ENCODE measurements at regions not wholly inside any gene's neighbourhood (a gene's known extent, or its start where the extent isn't known, plus 50 kb on each side); places are given as distances from the start of the nearest gene placed in this dataset.

DNA sequence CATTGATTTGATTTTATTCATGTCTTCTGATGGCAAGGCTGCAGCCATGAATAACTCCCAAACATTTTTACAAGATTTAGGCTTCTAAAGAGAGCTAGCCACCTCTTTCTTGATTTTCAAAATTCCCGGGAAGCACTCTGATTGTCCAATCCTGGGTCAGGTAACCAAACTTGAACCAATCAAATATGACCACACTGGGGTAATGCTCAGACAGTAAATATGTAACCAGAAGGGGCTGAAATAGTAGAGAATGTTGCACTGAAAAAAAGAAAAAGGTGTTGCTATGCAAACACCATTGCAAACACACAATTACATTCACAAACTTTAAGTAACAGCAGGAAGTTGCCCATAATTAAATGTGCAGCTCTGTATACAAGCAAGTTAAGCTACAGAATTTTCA is 112.9 kb upstream of the IQCM start:
- DNase-seq (ENCODE audit: low read depth) = no peak

DNA sequence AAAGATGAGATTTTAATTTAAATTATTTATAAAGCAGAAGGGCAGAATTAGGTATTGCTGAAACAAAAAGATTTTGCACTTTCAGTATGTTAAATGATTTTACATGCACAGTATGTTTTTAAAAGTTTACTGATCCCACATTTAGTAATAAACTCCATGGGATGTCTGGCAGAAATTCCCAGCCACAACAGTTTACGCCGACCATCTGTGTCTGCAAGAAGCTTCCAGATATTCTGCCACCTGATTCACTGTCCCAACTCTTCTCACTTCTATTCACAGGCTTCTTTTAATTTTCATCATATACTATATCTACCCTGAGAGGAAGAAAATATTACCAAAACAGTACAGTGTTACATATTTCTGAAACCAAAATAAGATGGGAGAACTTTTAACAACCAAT is 115.8 kb upstream of the IQCM start:
- no peak for DNase-seq (ENCODE audit: low read depth)

DNA sequence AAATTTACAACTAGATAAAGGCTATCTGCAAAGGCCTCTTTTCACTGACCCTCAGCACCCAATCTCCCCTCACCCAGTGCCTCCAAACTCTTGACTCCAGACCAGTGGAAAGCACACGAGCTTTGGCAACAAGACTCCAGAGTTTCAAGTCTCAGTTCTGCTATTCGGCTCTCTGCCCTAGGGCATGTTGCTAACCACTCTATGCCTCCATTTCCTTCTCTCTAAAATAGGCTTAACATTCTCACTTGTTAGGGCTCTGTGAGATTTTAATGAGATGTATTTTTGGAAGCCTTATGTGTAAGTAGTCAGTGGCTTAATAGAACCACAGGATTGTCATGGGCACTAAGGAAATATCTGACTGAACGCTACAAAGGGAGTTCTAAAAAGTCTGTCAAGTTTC is 116.5 kb upstream of the IQCM start:
- DNase-seq (ENCODE audit: low read depth) = no peak

DNA sequence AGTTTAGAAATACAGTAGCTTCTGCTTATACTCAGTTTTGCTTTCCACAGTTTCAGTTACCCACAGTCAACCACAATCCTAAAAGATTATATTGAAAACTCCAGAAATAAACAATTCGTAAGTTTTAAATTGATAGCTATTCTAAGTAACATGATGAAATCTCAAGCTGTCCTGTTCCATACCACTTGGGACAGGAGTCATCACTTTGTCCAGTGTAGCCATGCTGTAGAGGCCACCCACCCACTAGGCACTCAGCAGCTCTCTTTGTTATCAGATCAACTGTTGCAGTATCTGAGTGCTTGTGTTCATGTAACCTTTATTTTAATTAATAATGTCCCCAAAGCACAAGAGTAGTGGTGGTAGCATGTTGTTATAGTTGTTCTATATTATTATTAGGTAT is 117.5 kb upstream of the IQCM start:
- DNase-seq (ENCODE audit: low read depth) = no peak

DNA sequence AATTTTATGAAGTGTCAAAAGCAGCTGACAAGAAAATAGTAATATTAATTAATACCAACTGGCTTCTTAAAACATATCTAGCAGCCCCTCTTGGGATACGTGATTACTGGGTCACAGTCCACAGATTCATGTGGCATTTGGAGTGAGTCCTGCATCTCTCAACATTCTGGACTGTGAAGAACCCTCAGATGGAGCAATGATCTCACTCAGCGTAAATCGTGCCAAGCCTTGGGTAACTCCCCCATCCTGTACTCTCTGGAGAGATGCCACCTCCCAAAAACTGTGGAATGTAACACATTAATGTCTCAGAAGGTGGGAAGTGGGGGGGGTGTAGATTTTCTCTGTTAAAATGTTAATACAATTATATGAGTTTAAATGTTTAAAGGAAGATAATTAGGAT is 118.2 kb upstream of the IQCM start:
- peak; percentile 21 for DNase-seq (ENCODE audit: low read depth)

DNA sequence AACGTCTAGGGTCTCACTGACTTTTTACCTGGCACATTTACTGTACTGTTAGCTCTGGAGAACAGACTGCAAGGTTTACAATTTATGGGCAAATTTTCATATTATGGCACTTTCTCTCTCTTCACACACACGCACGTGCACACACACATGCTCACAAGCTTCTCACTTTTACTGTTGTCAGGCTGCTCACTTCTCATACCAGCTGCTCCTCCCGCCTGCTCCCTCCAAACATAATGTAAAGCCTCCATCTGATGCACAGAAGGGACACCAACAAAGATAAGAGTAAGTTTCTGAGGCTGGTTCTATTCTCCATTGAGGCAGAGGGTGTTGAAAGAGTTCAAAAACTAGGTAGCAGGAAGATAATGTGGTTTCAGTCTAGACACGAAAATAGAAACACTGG is 128.9 kb upstream of the DCLK2 start:
- DNase-seq (ENCODE audit: low read depth) = no peak

DNA sequence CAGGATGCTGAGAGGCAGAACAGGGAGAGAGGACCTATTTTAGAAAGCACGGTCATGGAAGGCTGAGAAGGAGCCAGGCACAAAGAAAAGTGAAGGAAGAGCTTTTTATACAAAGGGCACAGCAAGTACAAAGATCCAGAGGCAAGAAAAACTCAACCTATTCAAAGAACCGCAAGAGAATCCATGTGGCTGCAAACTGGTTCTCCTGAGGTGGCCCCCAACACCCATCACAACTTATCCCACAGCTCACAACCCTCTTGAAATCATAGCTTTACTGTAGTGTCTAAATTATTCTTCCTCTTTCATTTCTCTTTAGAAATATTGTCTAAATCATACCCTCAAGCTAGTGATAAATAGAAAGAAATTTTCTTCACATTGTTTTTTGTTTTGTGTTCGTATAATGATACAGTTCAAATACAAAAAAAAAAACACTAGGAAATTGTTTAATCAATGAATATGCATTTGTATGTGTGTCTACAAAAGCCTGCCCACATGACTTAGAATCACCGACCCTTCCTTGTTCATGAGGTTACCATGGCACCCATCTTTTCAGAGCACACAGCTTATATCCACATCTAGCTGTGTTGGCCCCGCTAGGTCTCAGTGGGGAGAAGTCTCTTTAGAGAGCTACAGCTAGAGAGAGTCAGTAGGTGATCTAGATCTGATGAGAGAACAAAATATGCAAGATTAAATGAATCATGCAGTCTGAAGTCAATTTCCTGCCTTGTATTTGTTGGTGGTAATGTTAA is 126.9 kb upstream of the DCLK2 start:
- no peak for DNase-seq (ENCODE audit: low read depth)

DNA sequence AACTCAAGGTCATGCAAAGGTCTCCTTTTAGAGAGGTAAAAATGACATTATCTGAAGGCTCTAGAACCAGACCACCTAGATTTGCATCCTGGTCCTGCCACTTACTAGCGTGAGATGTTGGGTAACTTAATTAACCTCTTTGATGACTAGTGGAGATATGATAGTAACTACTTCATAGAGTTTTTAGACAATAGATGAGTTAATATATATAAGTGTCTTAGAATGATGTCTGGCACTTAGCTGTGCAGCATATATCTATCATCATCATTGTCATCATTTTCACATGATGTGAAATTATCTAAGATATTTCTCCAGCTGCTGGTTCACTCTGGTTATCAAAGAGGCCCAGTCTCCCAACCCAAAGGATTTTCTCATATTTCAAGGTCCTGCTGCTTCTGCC is 126.1 kb upstream of the DCLK2 start:
- DNase-seq (ENCODE audit: low read depth) = no peak

DNA sequence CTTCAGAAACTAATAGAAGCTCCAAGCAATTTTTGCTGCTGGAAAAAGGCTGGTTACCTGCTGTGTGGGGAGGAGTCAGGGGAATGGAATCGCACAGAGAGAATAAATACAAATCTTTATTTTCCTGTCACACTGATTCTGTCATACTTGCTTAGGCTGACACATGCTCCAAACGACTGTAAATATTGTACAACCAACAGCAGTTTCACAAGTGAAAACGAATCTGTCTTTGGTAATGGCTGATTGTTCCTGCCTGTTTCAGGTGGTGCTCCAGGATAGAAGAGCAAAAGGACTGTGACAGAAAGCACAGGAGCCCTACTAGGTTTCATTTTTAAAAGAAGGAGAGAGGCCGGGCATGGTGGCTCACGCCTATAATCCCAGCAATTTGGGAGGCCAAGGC is 125.5 kb upstream of the DCLK2 start:
- no peak for DNase-seq (ENCODE audit: low read depth)

DNA sequence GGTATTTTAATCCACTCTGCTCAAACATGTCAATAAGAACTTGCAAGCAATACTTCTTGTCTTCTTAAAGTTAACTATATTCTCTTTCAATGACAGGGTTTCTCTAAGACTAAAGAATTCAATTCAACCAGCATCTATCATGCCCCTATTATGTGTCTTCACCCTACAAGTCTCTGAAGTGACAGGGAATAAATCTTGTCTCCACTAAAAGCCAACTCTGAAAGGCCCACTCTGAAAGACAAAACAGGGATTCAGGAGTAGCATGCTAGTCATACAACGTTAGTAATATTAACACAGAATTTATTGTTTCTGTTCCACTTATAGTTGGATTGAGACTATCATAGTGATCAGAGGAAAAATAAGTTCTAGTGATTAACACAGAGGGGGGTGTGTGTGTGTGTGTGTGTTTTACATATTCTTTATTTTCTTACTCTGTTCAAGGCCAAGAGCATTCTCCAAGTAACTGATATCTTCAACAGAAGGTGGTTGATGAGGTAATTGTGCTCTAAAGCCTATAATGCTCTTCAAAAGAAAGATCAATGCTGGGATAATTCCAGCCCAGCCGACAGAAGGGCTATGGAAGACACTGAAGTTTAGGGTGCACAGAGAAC is 122.4 kb upstream of the DCLK2 start:
- DNase-seq (ENCODE audit: low read depth) = no peak

DNA sequence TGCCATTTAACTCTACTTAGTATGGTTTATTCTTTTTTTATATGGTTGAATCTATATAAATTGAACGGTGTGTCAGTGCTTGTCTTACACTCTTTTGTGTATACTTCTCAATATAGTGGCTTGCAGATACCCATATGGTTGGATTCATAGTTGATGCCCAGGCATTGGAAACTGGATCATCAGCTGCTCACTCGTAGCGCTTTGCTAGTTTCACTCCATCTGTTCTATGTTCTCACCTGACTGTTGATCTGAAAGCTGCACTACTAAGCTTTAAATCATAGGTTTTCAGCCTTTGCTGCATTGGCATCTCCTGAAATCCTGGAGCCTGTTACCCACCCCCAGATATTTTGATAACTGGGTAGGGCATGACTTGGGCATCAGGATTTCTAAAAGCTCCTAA is 121.6 kb upstream of the DCLK2 start:
- no peak for DNase-seq (ENCODE audit: low read depth)

DNA sequence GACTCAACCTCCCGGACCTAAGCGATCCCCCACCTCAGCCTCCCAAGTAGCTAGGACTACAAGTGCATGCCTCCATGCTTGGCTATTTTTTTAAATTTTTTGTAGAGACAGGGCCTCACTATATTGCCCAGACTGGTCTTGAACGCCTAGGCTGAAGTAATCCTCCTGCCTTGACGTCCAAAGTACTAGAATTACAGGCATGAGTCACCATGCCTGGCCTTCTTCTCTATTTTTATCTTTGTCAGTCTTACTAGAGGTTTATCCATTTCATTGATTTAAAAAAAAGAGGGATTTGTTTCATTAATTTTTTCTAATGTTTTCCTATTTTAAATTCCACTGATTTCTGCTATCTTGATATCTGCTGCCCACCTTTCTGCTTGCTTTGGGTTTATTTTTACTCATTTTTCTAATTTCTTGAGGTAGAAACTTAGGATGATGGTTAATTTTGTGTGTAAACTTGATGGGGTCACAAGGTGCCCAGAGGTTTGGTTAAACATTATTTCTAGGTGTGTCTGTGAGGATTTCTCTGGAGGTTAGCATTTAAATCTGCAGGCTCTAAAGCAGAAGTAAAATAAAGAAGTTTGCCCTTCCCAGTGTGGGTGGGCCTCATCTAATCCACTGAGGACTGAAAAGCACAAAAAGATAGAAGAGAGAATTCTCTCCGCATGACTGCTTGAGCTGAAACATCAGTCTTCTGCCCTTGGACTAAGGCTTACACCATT is 116.2 kb upstream of the DCLK2 start:
- no peak for DNase-seq (ENCODE audit: low read depth)

DNA sequence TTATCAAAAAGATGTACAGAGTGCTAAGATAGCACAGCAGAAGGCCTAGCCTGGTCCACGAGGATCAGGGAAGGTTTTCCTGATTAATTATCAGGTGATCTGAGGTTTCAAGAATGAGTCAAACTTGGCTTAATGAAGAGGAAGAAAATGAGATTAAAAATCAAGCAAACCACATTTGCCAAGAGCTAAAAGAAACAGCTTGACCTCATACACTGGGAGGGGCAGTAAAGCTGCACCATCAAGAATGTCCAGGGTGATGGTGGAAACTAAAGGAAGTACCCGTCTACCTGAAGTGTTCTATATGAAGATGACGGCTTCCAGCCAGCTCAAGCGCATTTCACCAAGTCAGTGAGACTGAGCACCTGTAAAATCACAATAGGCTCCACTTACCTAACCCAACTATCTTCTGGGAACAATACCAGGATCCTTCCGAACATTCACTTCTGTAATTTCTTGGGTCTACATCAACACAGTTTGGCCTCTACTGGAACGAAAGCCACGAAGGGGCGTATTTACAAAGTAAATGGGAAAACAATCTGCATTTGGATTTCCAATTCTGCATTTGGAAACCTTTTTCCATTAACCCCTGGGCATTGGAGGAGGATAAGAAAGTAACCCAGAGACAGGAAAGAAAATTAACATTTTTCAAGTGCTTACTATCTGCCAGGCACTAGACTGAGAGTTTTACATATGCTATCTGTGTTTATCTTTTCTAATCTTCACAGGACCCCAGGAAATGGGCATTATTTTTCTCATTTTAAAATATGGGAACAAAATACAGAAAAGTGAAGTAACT is 114.0 kb upstream of the DCLK2 start:
- no peak for DNase-seq (ENCODE audit: low read depth)

DNA sequence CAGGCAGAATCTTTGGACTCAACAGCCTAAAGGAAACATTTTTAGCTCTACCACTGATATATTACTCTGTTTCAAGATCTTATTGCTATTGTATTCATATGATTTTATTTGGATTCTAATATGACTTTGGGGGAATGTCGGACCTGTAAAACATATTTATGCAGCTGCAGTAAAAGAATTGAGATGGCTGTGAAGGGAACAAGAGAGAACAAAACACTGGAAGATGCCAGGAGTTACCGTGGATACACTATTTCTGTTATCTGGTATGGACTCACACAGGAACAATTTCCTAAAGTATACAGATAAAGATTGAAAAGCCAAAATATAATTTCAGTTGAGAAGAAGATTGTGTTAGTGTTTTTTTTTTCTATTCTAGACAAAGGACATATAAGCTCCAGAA is 113.0 kb upstream of the DCLK2 start:
- no peak for DNase-seq (ENCODE audit: low read depth)

DNA sequence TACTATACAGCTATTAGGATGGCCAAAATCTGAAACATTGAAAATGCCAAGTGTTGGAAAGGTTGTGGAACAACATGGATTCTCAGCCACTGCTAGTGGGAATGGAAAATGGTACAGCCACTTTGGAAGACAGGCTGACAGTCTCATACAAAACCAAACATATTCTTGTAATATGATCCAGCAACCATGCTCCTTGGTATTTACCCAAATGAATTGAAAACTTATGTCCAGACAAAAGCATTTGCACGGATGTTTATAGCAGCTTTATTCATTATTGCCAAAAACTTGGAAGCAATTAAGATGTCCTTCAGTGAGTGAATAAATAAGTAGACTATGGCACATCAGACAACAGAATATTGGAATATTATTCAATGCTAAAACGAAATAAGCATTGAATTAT is 105.8 kb upstream of the DCLK2 start:
- DNase-seq (ENCODE audit: low read depth) = no peak

DNA sequence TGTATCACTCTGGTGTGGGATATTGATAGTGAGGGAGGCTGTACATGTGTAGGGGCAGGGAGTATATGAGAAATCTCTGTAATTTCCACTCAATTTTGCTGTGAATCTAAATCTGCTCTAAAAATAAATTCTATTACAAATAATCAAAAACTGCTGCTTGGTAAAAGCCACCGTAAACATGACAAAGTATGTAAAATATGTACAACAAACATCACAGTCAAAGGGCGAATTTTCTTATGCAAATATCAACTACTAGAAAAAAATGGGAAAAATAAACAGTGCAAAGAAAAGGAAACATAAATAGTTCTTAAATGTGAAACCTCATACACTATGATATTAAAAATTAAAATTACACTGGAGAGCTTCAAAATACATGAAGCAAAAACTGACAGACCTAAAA is 105.1 kb upstream of the DCLK2 start:
- no peak for DNase-seq (ENCODE audit: low read depth)

DNA sequence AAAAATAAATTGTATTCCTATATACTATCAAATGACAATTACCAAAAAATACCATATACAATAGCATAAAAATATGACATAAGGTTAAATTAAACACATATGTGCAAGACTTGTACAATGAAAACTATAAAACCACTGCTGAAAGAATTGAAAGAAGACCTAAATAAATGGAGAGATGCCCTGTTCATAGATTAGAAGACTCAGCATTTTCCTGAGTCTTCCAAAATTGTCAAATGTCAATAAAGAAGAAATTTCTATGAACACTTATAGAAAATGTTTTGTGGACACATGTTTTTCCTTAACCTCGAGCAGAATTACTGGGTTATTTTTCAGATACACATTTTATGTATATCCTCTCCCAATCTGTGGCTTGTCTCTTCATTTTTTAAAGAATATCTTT is 103.1 kb upstream of the DCLK2 start:
- DNase-seq (ENCODE audit: low read depth) = no peak

DNA sequence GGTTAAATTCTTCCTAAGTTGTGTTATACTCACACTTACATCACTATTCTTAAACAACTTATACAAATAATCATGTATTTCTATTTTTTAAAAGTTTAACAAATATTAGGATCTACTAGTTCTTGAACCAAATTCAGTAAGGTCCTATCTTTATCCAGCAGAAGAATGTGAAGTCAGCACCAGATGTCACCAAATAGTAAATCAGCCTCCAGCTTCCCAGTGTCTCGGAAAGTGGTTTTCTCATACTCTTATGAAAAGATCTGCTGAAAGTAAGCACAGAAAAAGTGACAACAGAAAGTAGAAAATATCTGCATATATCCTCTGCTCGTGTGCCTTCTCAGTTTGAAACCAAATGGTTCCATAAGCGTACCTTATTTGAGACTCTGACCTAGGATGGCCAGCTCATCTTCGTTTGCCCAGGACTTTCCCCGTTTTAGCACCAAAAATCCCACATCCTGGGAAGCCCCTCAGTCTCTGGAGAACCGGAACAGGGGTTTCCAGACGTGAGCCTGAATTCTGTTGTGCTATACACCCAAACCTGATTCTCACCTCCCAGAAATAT is 98.0 kb upstream of the DCLK2 start:
- no peak for DNase-seq (ENCODE audit: low read depth)

DNA sequence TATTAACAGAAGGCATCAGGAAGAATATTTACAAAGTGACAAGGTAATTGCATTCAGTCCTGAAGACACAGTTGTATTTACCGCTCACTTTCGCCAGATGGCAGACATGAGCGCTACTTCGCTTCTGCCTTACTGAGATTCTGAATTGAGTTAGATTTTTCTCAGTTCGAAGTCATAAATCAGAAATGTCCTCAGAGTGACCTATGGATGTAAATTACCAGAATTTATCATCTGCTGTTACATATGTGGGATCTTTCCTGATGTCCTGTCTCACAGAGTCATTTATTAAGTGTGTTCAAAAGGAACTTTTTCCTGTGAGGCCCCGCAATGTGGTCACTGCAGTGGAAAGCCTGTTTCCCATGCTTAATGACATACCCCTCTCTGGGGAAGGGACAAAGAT is 97.3 kb upstream of the DCLK2 start:
- DNase-seq (ENCODE audit: low read depth) = no peak

DNA sequence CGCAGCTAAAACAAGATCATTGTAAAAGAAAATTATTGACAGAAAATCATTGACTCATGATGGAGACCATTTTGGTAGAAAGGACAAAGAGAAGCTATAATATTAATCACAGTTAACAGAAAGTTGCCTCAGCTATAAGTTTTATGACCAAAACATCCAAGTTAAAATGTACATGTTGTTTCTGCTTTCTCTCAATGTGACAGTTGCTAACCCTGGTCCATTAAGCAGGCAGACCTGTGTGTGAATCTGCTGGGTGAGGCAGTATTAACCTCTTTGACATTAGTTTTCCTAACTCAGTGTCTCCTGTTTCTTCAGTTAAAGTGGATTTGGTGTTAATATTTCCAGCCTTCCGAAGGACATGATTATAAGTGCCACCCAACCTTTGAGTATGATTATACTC is 94.8 kb upstream of the DCLK2 start:
- no peak for DNase-seq (ENCODE audit: low read depth)

DNA sequence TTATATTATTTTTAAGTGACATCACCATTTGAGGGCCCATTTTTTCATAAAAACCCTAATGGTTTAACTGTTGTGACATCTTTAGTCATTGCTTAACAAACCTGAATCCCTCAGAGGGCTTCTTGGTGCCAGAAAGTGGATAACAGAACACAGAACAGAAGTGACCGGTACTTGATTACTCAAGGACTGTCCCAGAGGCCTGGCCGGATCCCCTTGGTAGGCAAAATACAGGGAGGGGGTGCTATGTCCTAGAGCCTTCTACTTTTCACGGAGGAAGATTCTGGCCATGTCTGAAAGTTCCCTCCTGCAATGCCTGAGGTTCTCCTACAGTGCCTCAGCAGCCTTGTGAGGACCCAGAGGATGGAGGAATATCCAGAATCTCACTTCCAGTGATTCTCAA is 94.3 kb upstream of the DCLK2 start:
- DNase-seq (ENCODE audit: low read depth) = no peak

DNA sequence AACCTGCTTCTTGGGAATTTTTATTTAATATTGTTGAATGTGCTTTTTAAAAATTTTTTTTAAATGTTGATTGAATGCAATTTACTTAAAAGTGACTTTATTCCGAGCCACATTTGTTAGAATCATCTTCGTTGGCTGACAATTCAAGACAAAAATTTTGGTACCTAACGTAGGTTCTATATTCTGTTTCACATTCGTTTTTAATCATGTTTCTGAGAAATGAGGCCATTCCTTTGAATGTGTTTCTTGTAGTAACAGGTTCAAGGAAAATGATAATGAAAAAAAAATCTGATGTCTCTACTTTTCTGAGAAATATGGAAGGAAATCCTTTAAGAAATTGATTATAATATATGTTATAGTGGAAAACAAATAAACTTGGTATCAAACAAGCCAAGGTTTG is 92.3 kb upstream of the DCLK2 start:
- no peak for DNase-seq (ENCODE audit: low read depth)
